ENCODE measurements at regions not wholly inside any gene's neighbourhood (a gene's known extent, or its start where the extent isn't known, plus 50 kb on each side); places are given as distances from the start of the nearest gene placed in this dataset.

- no peak for TF ChIP-seq CTCF (IDR thresholded peaks at IDR 0.05)
- TF ChIP-seq POLR2A (IDR thresholded peaks at IDR 0.05), result no peak
Measured at GRCh38 chr12:90038289-90038688, 329.7 kb upstream of the ATP2B1 start.

Measured in thyroid gland (tissue), 4 donors.